Esophagus muscularis mucosa (tissue), 4 donors: ENCODE measurements at regions not wholly inside any gene's neighbourhood (a gene's known extent, or its start where the extent isn't known, plus 50 kb on each side); places are given as distances from the start of the nearest gene placed in this dataset.

ENCODE experiments used
- EP300 ChIP-seq: sonication (generic); formaldehyde crosslinking; IDR thresholded peaks from one replicate; pipeline ENCODE4 v1.6.1; 2017; ENCODE audit warnings: antibody characterized with exemption
- POLR2A ChIP-seq: fragments of 450-650 bp; IDR thresholded peaks from one replicate; pipeline ENCODE4 v1.6.1; 2017; ENCODE audit warnings: antibody characterized with exemption, moderate library complexity, mild to moderate bottlenecking, low read depth
- TF ChIP-seq, protein P1 (sequence below), 3 experiments: fragments of 200-600 bp in 2 of 3; fragments of 450-650 bp in 1 of 3; sonication (generic) in 2 of 3; IDR thresholded peaks; one replicate each; pipeline ENCODE4 v1.5.1; 2017 to 2019; ENCODE audit warnings: antibody characterized with exemption in 3 of 3, mild to moderate bottlenecking in 2 of 3, moderate library complexity in 1 of 3

DNA sequence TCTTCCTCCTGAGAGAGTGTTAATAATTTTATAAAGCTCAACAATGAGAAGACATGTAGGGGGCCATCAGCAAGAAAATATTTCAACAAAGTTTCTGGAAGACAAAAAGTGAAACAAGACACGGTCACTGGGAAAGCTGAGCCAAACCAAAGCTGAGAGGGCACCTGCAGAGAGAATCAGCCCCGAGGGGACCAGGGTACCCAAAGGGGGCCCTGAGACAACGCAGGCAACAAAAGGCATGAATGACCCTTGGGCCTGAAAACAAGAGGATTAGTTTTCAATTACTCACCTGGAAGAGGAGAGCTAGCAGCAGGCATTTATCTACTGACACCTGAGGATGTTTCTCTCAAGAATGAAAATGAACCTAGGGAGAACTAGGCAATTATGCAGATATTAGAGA lies 461.2 kb upstream of the MGMT start:
- TF ChIP-seq, protein P1, sequence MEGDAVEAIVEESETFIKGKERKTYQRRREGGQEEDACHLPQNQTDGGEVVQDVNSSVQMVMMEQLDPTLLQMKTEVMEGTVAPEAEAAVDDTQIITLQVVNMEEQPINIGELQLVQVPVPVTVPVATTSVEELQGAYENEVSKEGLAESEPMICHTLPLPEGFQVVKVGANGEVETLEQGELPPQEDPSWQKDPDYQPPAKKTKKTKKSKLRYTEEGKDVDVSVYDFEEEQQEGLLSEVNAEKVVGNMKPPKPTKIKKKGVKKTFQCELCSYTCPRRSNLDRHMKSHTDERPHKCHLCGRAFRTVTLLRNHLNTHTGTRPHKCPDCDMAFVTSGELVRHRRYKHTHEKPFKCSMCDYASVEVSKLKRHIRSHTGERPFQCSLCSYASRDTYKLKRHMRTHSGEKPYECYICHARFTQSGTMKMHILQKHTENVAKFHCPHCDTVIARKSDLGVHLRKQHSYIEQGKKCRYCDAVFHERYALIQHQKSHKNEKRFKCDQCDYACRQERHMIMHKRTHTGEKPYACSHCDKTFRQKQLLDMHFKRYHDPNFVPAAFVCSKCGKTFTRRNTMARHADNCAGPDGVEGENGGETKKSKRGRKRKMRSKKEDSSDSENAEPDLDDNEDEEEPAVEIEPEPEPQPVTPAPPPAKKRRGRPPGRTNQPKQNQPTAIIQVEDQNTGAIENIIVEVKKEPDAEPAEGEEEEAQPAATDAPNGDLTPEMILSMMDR (IDR thresholded peaks at IDR 0.05): no peak
- TF ChIP-seq POLR2A: no peak
- TF ChIP-seq EP300: no peak
